IMR-90 (cell line): ENCODE measurements at regions not wholly inside any gene's neighbourhood (a gene's known extent, or its start where the extent isn't known, plus 50 kb on each side); places are given as distances from the start of the nearest gene placed in this dataset.

Experiments
- ATAC-seq: fragments of 200-7000 bp; cut with Tn5 transposase; 2 replicates; pipeline ENCODE4 v1.9.1; 2020; ENCODE audit warnings: low read depth, mild to moderate bottlenecking, moderate library complexity
- BruUV-seq: library from RNA; stranded (reverse); fragments of 400-500 nt; replicated peaks from 2 replicates; lab custom pipeline; 2021; lab: Mats Ljungman, UMichigan
- CTCF ChIA-PET: fragments of 300-600 bp; formaldehyde crosslinking; extraction: SDS; loops from one replicate; lab custom pipeline; 2021; ENCODE audit warnings: antibody characterized with exemption; lab: Yijun Ruan, JAX
- POLR2A ChIA-PET: fragments of 300-600 bp; sonication (Branson Sonifier 250); formaldehyde crosslinking; loops from one replicate; lab custom pipeline; 2022; ENCODE audit warnings: antibody characterized with exemption; ENCODE audit not compliant: unreplicated experiment; lab: Charles Lee
- DNase-seq: peaks from one replicate; pipeline ENCODE4 v3.0.0; 2013
- H2AFZ ChIP-seq: replicated peaks from 2 replicates; pipeline ENCODE3; 2013; ENCODE audit warnings: low read length, mild to moderate bottlenecking; ENCODE audit not compliant: poor library complexity
- H2AK5ac ChIP-seq: 2 replicates; pipeline ENCODE4 v1.6.1; 2013; ENCODE audit warnings: low read depth, low read length, inconsistent platforms
- H2AK9ac ChIP-seq: replicated peaks from 2 replicates; pipeline ENCODE3; 2013; ENCODE audit warnings: mild to moderate bottlenecking, low read depth, low read length, moderate library complexity; ENCODE audit not compliant: poor library complexity
- H2BK120ac ChIP-seq: 2 replicates; pipeline ENCODE4 v1.6.1; 2013; ENCODE audit warnings: low read depth, low read length, inconsistent platforms
- H2BK15ac ChIP-seq: 3 replicates; pipeline ENCODE4 v1.6.1; 2013; ENCODE audit warnings: low read depth, low read length, inconsistent platforms
- H2BK20ac ChIP-seq: 2 replicates; pipeline ENCODE4 v1.6.1; 2013; ENCODE audit warnings: low read depth, mild to moderate bottlenecking, inconsistent platforms, low read length, moderate library complexity
- H2BK5ac ChIP-seq: 2 replicates; pipeline ENCODE4 v1.6.1; 2013; ENCODE audit warnings: mild to moderate bottlenecking, low read depth, low read length, inconsistent platforms; ENCODE audit not compliant: poor library complexity, severe bottlenecking
- H3K14ac ChIP-seq: replicated peaks from 2 replicates; pipeline ENCODE4 v1.6.1; 2013; ENCODE audit warnings: low read depth, low read length, inconsistent platforms
- H3K18ac ChIP-seq: 2 replicates; pipeline ENCODE4 v1.6.1; 2013; ENCODE audit warnings: low read depth, low read length, control low read depth
- H3K23ac ChIP-seq: 2 replicates; pipeline ENCODE4 v1.6.1; 2013; ENCODE audit warnings: low read depth, low read length, inconsistent platforms
- H3K27ac ChIP-seq: 2 replicates; pipeline ENCODE4 v1.5.1; 2013; ENCODE audit warnings: mild to moderate bottlenecking, control low read depth, low read length; ENCODE audit not compliant: insufficient read depth
- H3K27me3 ChIP-seq: 2 replicates; pipeline ENCODE4 v1.6.1; 2013; ENCODE audit warnings: low read length; ENCODE audit not compliant: control insufficient read depth, insufficient read depth
- H3K36me3 ChIP-seq: 2 replicates; pipeline ENCODE4 v1.6.1; 2013; ENCODE audit warnings: low read length, mixed read lengths; ENCODE audit not compliant: control insufficient read depth, insufficient read depth
- H3K4ac ChIP-seq: 2 replicates; pipeline ENCODE4 v1.6.1; 2013; ENCODE audit warnings: low read depth, low read length, inconsistent platforms
- H3K4me1 ChIP-seq: 2 replicates; pipeline ENCODE4 v1.6.1; 2013; ENCODE audit warnings: low read length, mixed read lengths; ENCODE audit not compliant: control insufficient read depth, insufficient read depth
- H3K4me2 ChIP-seq: 2 replicates; pipeline ENCODE4 v1.6.1; 2013; ENCODE audit warnings: low read depth, mild to moderate bottlenecking, control low read depth, low read length, moderate library complexity
- H3K4me3 ChIP-seq: 2 replicates; pipeline ENCODE4 v1.5.1; 2013; ENCODE audit warnings: low read depth, mild to moderate bottlenecking, control low read depth, low read length, moderate library complexity; ENCODE audit not compliant: insufficient read depth
- H3K56ac ChIP-seq: 2 replicates; pipeline ENCODE4 v1.6.1; 2013; ENCODE audit warnings: low read length, inconsistent platforms; ENCODE audit not compliant: insufficient read depth; ENCODE audit errors: extremely low read depth
- H3K79me1 ChIP-seq, 2 experiments: 2 replicates each; pipeline ENCODE4 v1.6.1; 2013; ENCODE audit warnings: low read length in 2 of 2, inconsistent platforms in 1 of 2, low read depth in 1 of 2
- H3K9ac ChIP-seq: 2 replicates; pipeline ENCODE4 v1.6.1; 2013; ENCODE audit warnings: low read depth, low read length, control low read depth
- H3K9me1 ChIP-seq: 2 replicates; pipeline ENCODE4 v1.6.1; 2013; ENCODE audit warnings: low read length, inconsistent platforms; ENCODE audit not compliant: insufficient read depth
- H3K9me3 ChIP-seq: 2 replicates; pipeline ENCODE4 v1.6.1; 2013; ENCODE audit warnings: low read length; ENCODE audit not compliant: control insufficient read depth, insufficient read depth
- H4K20me1 ChIP-seq: 2 replicates; pipeline ENCODE4 v1.6.1; 2013; ENCODE audit warnings: low read length, inconsistent platforms; ENCODE audit not compliant: insufficient read depth
- H4K5ac ChIP-seq: 2 replicates; pipeline ENCODE4 v1.6.1; 2013; ENCODE audit warnings: mild to moderate bottlenecking, low read depth, low read length, control low read depth
- H4K8ac ChIP-seq, 2 experiments: 2 replicates each; pipeline ENCODE4 v1.6.1; 2013; ENCODE audit warnings: low read depth in 2 of 2, low read length in 2 of 2, control low read depth in 1 of 2, inconsistent platforms in 1 of 2
- H4K91ac ChIP-seq: 2 replicates; pipeline ENCODE4 v1.6.1; 2013; ENCODE audit warnings: low read depth, low read length, inconsistent platforms; ENCODE audit not compliant: insufficient read depth
- CEBPB ChIP-seq: IDR thresholded peaks from 2 replicates; pipeline ENCODE4 v1.6.1; 2012; ENCODE audit warnings: low read depth, low read length, improper control_type of control experiment
- CHD1 ChIP-seq: IDR thresholded peaks from 2 replicates; pipeline ENCODE4 v1.6.1; 2012; ENCODE audit warnings: low read depth, low read length, improper control_type of control experiment
- MAFK ChIP-seq: IDR thresholded peaks from 2 replicates; pipeline ENCODE4 v1.6.1; 2012; ENCODE audit warnings: low read depth, low read length, improper control_type of control experiment
- POLR2A ChIP-seq: IDR thresholded peaks from 2 replicates; pipeline ENCODE4 v1.6.1; 2012; ENCODE audit warnings: mild to moderate bottlenecking, low read depth, low read length
- RFX5 ChIP-seq: IDR thresholded peaks from 2 replicates; pipeline ENCODE4 v1.8.0; 2012; ENCODE audit warnings: low read depth, mild to moderate bottlenecking, low read length, moderate library complexity
- SMC3 ChIP-seq: fragments of 150-350 bp; IDR thresholded peaks from 2 replicates; pipeline ENCODE4 v1.6.1; 2016; ENCODE audit warnings: low read depth, mild to moderate bottlenecking, antibody characterized with exemption, low read length, moderate library complexity
- WGBS, 2 experiments: methylation state at CpG; one replicate each; pipeline versions ENCODE4 v1.1.5 to v1.1.7; 2013; ENCODE audit warnings: missing lambda C conversion rate in 2 of 2; ENCODE audit not compliant: insufficient read length in 1 of 2; ENCODE audit errors: extremely low coverage in 2 of 2; 5-methylcytosine and 5-hydroxymethylcytosine counted together
- dilution Hi-C: fragments of 300-500 bp; cut with HindIII; formaldehyde crosslinking; loops from one replicate; pipeline ENCODE4 v1.14.3; 2018; ENCODE audit warnings: low sequenced_read_pairs; ENCODE audit not compliant: unreplicated experiment
- in situ Hi-C: fragments of 300-500 bp; cut with MboI; formaldehyde crosslinking; loops from 3 replicates; pipeline ENCODE4 v1.14.3; 2019; ENCODE audit warnings: low sequenced_read_pairs, inconsistent platforms, mixed read lengths
- intact Hi-C: fragments of 100-400 bp; cut with micrococcal nuclease; formaldehyde crosslinking; loops from 2 replicates; pipeline ENCODE4 v1.10.0; 2022
- TF ChIP-seq, protein P1 (sequence below): fragments of 150-350 bp; IDR thresholded peaks from 2 replicates; pipeline ENCODE4 v1.6.1; 2017; ENCODE audit warnings: mild to moderate bottlenecking, antibody characterized with exemption, low read length, low read depth

DNA sequence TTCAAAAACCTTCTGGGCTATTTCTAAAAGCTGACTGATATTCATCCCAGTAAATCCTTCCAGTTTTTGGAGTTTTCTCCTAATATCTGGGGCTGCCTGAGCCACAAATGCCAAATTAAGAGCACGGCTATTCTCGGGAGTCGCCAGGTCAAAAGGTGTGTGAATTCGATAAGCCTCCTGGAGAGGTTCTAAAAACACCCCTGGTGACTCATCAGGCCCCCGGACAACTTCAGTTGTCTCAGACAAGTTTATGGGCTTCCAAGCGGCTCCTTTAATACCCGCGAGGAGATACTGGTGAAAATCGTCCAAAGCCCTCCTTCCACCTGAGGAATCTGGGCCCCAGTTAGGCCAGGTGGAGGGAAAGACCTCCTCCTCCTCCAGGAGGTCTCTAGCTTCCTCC, 677.1 kb downstream of the TMEM121 start:
- intact Hi-C loops (no loop called here), dilution Hi-C loops (no loop called here), in situ Hi-C loops (no loop called here)
- no peak for TF ChIP-seq MAFK
- TF ChIP-seq POLR2A, result no peak
- no peak for TF ChIP-seq CEBPB
- TF ChIP-seq, protein P1, sequence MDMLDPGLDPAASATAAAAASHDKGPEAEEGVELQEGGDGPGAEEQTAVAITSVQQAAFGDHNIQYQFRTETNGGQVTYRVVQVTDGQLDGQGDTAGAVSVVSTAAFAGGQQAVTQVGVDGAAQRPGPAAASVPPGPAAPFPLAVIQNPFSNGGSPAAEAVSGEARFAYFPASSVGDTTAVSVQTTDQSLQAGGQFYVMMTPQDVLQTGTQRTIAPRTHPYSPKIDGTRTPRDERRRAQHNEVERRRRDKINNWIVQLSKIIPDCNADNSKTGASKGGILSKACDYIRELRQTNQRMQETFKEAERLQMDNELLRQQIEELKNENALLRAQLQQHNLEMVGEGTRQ, result no peak
- no peak for TF ChIP-seq CHD1
- TF ChIP-seq RFX5, result no peak
- TF ChIP-seq SMC3, result no peak
- no TSS peak for BruUV-seq
- DNase-seq, result no peak
- H3K18ac ChIP-seq, result no peak overlapping the region
- no peak overlapping the region for H3K4ac ChIP-seq
- no peaks in the 10 kb centered on the region for H3K4me1 ChIP-seq
- no peaks in the 10 kb centered on the region for H3K36me3 ChIP-seq
- H4K20me1 ChIP-seq, result no peaks in the 10 kb centered on the region
- ATAC-seq, result no peak
- no peak overlapping the region for H3K4me2 ChIP-seq
- H3K14ac ChIP-seq, result no peak overlapping the region
- H4K91ac ChIP-seq, result no peak overlapping the region
- POLR2A ChIA-PET, result no interaction called here
- no peaks in the 10 kb centered on the region for H3K9me1 ChIP-seq
- H3K9ac ChIP-seq, result no peak overlapping the region
- no peak overlapping the region for H3K4me3 ChIP-seq
- CTCF ChIA-PET, result no interaction called here
- H3K79me1 ChIP-seq, result no peaks in the 10 kb centered on the region
- H3K27me3 ChIP-seq, result no peaks in the 10 kb centered on the region
- H3K56ac ChIP-seq, result no peak overlapping the region
- no peak overlapping the region for H2BK20ac ChIP-seq
- H3K27ac ChIP-seq, result no peak overlapping the region
- H2BK120ac ChIP-seq, result no peak overlapping the region
- no peak overlapping the region for H2AK5ac ChIP-seq
- peaks cover 45% of the 10 kb centered on the region for H3K9me3 ChIP-seq
- no peak overlapping the region for H2BK15ac ChIP-seq
- no peak overlapping the region for H2BK5ac ChIP-seq
- H4K8ac ChIP-seq, result no peak overlapping the region
- no CpG with 5 or more reads among the region's 9 CpGs for WGBS, 2 experiments
- H3K23ac ChIP-seq, result no peak overlapping the region
- H2AFZ ChIP-seq, result no peak overlapping the region
- no peak overlapping the region for H4K5ac ChIP-seq
- no peak overlapping the region for H2AK9ac ChIP-seq
